ENCODE measurements at regions not wholly inside any gene's neighbourhood (a gene's known extent, or its start where the extent isn't known, plus 50 kb on each side); places are given as distances from the start of the nearest gene placed in this dataset.

GRCh38 chr1:116310180-116310579 is 62.9 kb upstream of the ATP1A1 start:
- WGBS, 2 donors = 64 to 70% methylated on average over 4 of the region's 4 CpGs
- Histone ChIP-seq H3K36me3 (ENCODE audit: low read depth, missing control alignments) (no peaks in the 10 kb centered on the region), H3K27me3 (no peaks in the 10 kb centered on the region), H3K4me1 (no peaks in the 10 kb centered on the region), H3K4me3 (no peak overlapping the region), H3K9me3 (no peaks in the 10 kb centered on the region), H3K27ac (no peak overlapping the region)
- no peak for TF ChIP-seq POLR2A (IDR thresholded peaks at IDR 0.05)
- no peak for TF ChIP-seq CTCF (IDR thresholded peaks at IDR 0.05)
- DNase-seq = no peak
- intact Hi-C loops (cut with DNase I; ENCODE audit: low total_unique reads) = no loop called here

- no peak for DNase-seq
- Histone ChIP-seq H3K4me3 (no peak overlapping the region), H3K27ac (no peak overlapping the region), H3K27me3 (no peaks in the 10 kb centered on the region), H3K4me1 (no peaks in the 10 kb centered on the region), H3K9me3 (no peaks in the 10 kb centered on the region), H3K36me3 (ENCODE audit: low read depth, missing control alignments) (no peaks in the 10 kb centered on the region)
- intact Hi-C loops (cut with DNase I; ENCODE audit: low total_unique reads) = no loop called here
- TF ChIP-seq CTCF (IDR thresholded peaks at IDR 0.05) (no peak), POLR2A (IDR thresholded peaks at IDR 0.05) (no peak)
- 86 to 88% methylated on average over 8 to 9 of the region's 9 CpGs for WGBS, 2 donors
Measured at GRCh38 chr1:116311193-116311592, 61.9 kb upstream of the ATP1A1 start.

- Histone ChIP-seq H3K4me3 (no peak overlapping the region), H3K4me1 (peaks cover under 1% of the 10 kb centered on the region), H3K36me3 (ENCODE audit: low read depth, missing control alignments) (no peaks in the 10 kb centered on the region), H3K27ac (no peak overlapping the region), H3K27me3 (no peaks in the 10 kb centered on the region), H3K9me3 (no peaks in the 10 kb centered on the region)
- intact Hi-C loops (cut with DNase I; ENCODE audit: low total_unique reads) = no loop called here
- TF ChIP-seq POLR2A (IDR thresholded peaks at IDR 0.05) (no peak), CTCF (IDR thresholded peaks at IDR 0.05) (no peak)
- DNase-seq = no peak
- WGBS, 2 donors = 74 to 86% methylated on average over 14 to 15 of the region's 15 CpGs
Measured at GRCh38 chr1:116311756-116312680, 61.0 kb upstream of the ATP1A1 start.

GRCh38 chr1:116312681-116313069 is 60.4 kb upstream of the ATP1A1 start:
- Histone ChIP-seq H3K27ac (no peak overlapping the region), H3K36me3 (ENCODE audit: low read depth, missing control alignments) (no peaks in the 10 kb centered on the region), H3K27me3 (no peaks in the 10 kb centered on the region), H3K4me1 (peaks cover 4% of the 10 kb centered on the region), H3K4me3 (no peak overlapping the region), H3K9me3 (no peaks in the 10 kb centered on the region)
- intact Hi-C loops (cut with DNase I; ENCODE audit: low total_unique reads) = no loop called here
- no peak for TF ChIP-seq CTCF (IDR thresholded peaks at IDR 0.05)
- no peak for TF ChIP-seq POLR2A (IDR thresholded peaks at IDR 0.05)
- WGBS, 2 donors = 97 to 100% methylated on average over 2 of the region's 2 CpGs
- no peak for DNase-seq

- Histone ChIP-seq H3K4me3 (no peak overlapping the region), H3K36me3 (ENCODE audit: low read depth, missing control alignments) (no peaks in the 10 kb centered on the region), H3K27ac (no peak overlapping the region), H3K27me3 (no peaks in the 10 kb centered on the region), H3K9me3 (no peaks in the 10 kb centered on the region), H3K4me1 (peaks cover 14% of the 10 kb centered on the region)
- intact Hi-C loops (cut with DNase I; ENCODE audit: low total_unique reads) = no loop called here
- DNase-seq = no peak
- TF ChIP-seq POLR2A (IDR thresholded peaks at IDR 0.05) (no peak), CTCF (IDR thresholded peaks at IDR 0.05) (no peak)
- 91 to 94% methylated on average over 2 of the region's 2 CpGs for WGBS, 2 donors
Measured at GRCh38 chr1:116313776-116314175, 59.3 kb upstream of the ATP1A1 start.

Measured in testis (tissue), 2 donors.